NCI-H1105 (cell line): ENCODE measurements at regions not wholly inside any gene's neighbourhood (a gene's known extent, or its start where the extent isn't known, plus 50 kb on each side); places are given as distances from the start of the nearest gene placed in this dataset.

ENCODE experiments used
- DNase-seq: peaks from one replicate; lab custom pipeline; 2025; lab: John Stamatoyannopoulos, UW

DNA sequence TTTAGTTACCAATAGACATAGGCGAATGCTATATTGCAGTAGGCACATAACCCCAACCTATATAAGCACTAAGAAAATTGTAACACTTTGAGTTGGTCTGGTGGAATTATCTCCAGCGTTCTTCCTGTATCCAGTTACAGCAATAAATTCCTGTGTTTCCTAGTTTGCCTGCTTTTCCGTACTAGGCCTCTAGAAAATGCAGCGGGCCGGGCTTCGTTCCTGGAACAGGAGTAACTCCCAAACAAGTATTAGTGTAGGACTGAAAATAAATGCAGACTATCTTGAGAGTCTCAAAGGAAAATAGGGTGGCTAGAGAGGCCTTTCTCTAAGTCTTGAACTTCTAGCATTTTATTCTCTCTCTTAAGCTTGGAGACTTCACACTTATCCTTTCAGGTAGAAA lies 159.8 kb downstream of the OR13H1 start:
- DNase-seq = no peak

DNA sequence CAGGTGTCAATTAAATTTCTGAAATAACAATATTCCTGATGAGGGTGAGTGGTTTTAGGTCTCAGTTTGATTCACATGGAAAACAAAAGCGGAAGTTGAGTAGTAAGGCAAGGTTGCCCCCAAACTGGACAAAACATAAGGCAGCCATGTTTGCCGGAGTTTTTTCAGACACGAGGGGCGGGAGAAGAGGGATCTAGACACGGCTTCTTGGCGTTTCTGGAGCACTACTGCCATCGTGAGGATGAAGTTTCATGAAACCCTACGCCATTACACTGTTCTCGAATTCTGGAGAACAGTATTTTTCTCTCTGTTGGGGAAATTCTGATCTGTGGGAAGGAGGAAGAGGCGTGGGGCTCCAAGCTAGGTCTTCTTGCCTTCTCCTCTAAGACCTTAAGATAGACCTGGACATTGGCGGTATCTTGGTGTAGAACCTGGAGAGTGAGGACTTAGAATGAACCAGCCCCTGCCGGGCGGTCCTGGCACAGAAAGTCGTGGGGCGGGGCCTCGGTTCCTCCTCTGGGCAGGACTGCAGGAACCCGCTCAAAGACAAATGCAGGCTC lies 160.3 kb downstream of the OR13H1 start:
- no peak for DNase-seq

DNA sequence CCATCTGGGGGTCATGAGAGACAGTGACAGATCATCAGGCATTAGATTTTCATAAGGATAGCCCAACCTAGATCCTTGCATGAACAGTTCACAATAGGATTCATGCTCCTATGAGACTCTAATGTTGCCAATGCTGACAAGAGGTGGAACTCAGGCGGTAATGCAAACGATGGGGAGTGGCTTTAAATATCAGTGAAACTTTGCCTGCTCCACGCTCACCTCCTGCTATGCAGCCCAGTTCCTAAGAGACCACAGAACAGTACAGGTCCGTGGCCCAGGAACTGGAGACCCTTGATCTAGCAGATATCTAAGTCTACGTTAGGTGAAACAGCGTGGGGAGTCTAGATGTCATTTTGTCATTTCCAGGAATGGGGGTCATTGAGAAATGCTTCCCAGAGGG lies 165.7 kb downstream of the OR13H1 start:
- DNase-seq = no peak

DNA sequence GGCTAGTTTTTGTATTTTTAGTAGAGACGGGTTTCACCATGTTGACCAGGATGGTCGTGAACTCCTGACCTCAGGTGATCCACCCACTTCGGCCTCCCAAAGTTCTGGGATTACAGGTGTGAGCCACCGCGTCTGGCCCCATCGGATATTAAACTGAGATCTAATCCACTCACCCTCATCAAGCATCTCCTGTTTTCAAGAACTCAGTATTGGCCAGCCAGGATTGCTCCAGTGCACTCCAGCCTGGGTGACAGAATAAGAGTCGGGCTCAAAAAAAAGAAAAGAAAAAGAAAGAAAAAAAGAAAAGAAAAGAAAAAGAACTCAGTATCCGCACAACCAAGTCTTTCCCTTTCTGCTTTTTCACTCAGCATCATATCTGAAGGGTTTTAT lies 167.6 kb downstream of the OR13H1 start:
- DNase-seq = no peak

DNA sequence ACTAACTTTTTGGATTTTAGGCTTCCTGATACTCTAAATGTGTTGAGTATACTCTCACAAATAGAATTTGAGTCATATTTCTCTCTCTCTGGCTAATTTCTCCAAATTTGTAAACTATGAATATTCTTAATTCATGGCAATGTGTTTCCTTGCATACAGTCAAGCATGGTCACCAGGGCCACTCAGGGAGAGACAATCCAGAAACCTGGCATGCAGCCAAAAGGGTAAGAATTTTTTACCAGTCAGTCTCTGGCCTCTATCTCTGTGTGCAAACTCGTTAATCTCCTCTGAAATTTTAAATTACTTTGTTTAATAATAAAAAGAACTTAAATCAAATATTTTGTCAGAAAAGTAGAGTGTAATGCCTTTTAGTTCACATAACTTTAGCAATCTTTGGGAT lies 179.8 kb downstream of the OR13H1 start:
- DNase-seq = no peak

DNA sequence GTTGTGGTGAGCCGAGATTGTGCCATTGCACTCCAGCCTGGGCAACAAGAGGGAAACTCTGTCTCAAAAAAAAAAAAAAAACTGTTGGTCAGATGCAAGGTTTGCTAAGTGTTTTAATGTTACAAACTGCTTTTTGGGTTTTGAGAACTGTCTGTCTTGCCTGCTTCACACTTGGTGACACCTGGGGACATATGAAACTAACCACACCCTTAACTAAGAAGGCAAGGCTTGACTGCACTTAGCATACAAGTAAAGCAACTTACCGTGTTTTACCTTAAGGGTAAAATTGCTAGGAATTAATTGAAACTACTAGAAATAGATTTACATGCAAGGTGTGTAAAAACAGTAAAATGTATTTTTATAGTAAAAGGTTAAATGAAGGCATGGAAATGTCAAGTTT lies 180.4 kb downstream of the OR13H1 start:
- no peak for DNase-seq

DNA sequence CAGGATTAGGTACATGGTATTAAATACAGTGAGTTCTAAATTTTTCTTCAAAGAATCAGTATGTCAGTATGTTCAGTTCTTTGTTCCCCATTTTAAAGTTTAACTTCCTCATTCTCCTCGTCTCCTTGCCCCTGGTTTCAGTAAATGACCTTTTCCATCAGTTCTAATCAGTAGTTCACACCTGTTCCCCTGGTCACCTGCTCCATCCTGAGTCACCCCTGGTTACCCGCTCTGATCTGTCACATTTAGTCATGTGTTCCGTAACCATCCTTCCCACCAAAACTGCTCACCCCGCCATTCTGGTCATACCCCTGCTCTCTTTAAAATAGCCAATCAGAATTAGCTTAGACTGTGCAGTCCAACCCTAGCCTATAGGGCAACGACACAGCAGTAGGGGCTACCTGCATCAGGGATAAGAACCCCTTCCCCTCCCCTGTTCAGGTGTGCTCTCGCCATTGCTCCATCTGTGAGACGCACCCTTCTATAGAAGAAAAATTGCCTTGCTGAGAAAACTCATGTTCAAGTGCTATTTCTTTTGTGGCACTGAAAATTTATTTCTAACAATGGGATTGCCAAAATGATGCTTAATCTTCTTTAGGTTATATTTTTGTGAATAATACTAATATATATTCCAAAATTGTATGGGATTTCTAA lies 181.3 kb downstream of the OR13H1 start:
- no peak for DNase-seq

DNA sequence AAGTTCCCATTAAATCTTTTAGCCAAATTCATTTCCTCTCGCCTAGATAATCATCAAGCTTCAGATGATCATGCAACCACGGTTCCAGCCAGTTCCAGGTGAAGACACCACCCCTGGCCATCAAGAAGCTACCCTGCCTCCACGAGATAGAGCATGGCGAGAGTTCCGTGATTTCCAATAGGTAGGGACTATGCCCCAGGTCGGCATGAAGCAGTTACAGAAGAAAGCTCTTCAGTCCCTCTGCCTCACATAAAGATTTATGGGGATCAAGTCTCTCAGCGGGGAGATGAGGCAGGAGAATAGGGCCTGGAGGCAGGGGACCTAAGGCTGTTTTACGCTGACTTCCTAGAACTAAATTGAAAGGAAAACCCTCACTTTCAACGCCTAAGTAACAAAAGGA lies 183.9 kb downstream of the OR13H1 start:
- DNase-seq = no peak

DNA sequence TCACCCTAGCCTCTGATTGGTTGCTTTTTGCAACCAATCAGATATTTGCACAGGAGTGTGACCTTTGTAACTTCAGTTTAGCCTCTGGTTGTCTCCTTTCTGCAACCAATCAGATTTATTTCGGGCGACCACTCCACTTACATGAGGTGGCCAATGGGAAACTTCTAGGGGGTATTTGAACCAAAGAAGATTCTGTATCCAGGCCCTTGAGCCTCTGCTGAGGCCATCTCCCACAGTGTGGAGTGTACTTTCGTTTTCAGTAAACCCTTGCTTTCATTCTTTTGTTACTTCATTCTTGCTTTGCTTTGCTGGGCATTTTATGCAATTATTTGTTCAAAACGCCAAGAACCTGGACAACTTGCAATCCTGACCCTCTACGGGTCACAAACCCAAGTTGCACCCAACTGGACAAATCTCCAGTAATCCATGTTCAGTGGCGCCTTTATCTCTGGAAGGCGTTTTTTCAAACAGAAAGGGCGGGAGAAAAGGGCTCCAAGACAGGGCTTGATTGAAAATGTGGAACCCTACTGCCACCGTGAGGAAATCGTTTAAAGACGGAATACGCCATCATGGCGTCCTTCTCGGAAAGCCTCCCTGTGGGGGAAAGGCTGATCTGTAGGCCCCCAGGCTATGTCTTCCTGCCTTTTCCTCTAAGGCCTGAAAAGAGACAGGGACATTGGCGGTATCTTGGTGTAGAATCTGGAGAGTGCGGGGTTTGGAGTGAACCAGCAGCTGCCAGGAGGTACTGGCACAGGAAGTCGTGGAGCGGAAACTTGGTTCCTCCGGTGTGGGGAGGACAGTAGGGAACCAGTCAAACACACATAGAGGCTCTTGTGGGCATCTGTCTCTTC lies 184.6 kb downstream of the OR13H1 start:
- DNase-seq = no peak

DNA sequence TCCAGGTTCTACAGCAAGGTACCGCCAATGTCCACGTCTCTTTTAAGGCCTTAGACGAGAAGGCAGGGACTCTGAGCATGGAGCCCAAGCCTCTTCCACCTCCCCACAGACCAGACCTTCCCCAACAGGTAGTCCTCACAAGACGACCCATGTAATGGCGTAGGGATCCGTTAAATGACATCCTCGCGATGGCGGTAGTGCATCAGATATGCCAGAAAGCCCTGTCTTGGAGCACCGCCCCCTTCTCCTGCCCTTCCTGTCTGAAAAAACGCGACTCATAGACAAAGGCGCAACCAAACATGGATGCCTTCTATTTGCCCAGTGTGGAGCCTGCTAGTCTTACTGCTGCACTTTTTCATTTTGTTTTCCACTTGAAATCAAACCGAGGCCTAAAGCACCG lies 185.4 kb downstream of the OR13H1 start:
- no peak for DNase-seq

DNA sequence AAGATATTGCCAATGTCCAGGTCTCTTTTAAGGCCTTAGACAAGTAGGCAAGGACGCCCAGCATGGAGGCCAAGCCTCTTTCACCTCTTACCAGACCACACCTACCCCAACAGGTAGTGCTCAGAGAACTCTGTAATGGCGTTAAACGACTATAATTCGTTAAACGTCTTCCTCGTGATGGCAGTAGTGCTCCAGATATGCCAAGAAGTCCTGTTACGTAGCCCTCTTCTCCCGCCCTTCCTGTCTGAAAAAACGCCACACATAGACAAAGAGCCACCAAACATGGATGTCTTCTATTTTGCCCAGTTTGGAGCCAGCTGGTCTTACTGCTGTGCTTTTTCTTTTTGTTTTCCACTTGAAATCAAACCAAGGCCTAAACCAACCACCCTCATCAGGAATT lies 190.7 kb downstream of the OR13H1 start:
- no peak for DNase-seq

DNA sequence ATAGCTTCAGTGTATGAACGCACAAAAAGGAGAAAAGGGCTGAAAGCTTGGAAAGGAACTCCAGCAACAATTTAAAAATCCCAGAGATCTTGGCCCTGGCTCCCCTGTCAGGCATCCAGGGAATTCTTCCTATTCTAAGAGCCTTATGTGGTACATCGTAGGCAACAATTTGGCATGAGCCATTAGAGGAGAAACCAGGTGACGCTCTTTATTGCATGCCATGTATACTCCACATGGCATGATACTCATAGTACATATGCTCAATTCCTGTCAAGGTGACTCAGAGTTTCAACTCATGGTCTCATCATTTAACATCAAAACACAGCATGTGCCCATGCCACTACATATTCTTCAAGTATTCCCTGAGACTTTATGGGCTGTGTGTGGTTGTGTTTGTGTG lies 191.3 kb downstream of the OR13H1 start:
- DNase-seq = no peak

DNA sequence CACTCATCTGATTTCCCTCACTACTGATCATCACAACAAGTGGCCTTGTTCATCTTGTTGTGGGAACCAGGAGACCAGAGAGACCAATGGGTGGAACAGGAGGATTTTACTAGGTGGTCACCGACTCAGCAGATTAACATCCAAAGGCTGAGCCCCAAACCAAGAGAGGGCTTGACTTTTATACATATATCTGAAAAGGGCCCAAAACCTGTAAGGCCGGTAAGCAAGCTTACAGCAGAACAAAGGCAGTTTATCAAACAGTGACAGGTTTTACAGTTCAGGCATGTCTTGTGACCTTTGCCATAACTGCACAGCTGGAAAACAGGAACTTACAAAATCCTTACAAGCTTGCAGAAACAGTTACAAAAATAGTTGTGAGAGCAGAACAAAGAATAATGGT lies 195.9 kb downstream of the OR13H1 start:
- no peak for DNase-seq

DNA sequence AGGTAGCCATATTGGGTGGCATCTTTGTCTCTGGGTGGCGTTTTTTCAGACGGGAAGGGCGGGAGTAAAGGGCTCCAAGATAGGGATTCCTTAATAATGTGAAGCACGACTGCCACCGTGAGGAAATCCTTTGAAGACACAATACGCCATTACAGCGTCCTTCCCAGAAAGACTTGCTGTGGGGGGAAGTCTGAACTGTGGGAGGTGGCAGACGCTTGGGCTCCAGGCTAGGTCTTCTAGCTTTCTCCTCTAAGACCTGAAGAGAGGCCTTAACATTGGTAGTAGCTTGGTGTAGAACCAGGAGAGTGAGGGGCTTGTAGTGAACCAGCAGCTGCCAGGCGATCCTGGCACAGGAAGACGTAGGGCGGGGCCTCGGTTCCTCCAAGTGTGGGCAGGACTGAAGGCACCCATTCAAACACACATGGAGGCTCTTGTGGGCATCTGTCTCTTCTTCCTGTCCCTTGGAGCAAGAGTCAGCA lies 197.3 kb downstream of the OR13H1 start:
- DNase-seq = no peak

DNA sequence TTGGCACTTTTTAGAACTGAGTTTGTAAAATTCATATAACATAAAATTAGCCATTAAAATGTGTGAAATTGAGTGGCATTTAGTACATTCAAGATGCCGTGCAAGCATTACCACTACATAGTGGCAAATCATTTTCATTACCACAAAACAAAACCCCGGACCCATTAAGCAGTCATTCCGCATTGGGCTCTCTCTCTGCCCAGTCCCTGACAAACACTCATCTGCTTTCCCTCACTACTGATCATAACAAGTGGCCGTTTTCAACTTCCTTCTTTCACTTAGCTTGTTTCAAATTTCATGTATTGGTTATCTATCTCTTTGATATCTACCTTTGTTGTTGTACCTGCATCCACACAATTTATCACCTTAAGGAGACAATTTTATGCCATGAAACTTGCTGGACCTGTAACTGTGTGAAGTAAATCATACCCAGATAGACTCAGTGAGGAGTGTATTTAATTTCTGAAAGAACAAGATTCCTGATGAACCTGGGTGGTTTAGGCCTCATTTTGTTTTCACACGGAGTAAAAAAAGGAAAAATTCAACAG lies 202.1 kb downstream of the OR13H1 start:
- DNase-seq = no peak

DNA sequence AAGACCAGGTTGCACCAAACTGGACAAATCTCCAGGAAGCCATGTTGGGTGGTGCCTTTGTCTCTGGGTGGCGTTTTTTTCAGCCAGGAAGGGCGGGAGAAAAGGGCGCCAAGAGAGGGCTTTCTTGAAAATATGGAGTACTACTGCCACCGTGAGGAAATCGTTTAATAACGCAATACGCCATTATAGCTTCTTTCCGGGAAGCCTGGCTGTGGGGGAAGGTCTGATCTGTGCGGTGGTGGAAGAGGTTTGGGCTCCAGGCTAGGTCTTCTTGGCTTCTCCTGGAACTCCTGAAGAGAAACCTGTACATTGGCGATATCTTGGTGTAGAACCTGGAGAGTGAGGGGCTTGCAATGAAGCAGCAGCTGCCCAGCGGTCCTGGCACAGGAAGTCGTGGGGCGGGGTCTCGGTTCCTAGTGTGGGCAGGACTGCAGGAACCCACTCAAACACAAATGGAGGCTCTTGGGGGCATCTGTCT lies 202.7 kb downstream of the OR13H1 start:
- DNase-seq = peak; percentile 59

DNA sequence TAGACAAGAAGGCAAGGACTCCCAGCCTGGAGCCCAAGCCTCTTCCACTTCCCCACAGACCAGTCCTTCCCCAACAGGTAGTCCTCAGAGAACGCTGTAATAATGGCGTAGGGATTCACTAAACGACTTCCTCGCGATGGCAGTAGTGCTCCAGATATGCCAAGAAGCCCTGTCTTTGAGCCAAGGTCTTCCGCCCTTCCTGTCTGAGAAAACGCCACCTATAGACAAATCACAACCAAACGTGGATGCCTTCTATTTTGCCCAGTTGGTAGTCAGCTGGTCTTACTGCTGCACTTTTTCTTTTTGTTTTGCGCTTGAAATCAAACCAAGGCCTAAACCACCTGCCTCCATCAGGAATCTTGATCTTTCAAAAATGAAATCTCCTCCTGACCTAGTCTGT lies 203.3 kb downstream of the OR13H1 start:
- DNase-seq = peak; percentile 78

DNA sequence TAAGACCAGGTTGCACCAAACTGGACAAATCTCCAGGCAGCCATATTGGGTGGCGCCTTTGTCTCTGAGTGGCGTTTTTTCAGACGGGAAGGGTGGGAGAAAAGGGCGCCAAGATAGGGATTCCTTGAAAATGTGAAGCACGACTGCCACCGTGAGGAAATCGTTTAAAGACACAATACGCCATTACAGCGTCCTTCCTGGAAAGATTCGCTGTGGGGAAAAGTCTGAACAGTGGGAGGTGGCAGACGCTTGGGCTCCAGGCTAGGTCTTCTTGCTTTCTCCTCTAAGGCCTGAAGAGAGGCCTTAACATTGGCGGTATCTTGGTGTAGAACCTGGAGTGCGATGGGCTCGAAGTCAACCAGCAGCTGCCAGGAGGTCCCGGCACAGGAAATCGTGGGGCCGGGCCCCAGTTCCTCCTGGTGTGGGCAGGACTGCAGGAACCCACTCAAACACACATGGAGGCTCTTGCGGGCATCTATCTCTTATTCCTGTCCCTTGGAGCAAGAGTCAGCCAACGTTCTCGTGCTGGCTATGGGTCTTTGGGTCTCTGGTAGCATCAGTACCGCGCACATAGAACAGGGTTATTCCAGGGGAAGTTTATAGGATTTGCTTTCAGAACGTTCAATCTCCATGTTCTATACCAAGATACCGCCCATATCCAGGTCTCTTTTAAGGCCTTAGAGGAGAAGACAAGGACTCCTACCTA lies 208.8 kb downstream of the OR13H1 start:
- no peak for DNase-seq

DNA sequence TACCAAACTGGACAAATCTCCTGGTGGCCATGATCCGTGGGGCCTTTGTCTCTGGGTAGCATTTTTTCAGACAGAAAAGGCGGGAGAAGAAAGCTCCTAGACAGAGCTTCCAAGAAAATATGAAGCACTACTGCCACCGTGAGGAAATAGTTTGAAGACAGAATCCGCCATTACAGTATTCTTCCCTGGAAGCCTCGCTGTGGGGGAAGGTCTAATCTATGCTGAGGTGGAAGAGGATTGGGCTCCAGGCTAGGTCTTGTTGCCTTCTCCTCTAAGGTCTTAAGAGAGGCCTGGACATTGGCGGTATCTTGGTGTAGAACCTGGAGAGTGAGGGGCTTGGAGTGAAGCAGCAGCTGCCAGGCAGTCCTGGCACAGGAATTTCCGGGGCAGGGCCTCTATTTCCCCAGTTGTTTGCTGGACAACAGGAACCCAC lies 218.9 kb downstream of the OR13H1 start:
- DNase-seq = no peak

DNA sequence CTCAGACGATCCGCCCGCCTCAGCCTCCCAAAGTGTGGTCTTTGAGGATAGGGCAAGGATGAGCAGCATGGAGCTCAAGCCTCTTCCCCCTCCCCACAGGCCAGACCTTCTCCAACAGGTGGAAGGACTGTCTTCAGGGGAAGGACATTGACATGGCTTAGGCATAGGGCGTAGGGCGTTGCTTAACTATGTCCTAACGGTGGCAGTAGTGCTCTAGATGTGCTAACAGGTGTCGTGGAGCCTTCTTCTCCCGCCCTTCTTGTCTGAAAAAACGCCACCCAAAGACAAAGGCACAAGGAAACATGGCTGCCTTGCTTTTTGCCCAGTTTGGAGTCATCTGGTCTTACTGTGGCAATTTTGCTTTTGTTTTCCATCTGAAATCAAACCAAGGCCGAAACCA lies 219.8 kb downstream of the OR13H1 start:
- DNase-seq = no peak

DNA sequence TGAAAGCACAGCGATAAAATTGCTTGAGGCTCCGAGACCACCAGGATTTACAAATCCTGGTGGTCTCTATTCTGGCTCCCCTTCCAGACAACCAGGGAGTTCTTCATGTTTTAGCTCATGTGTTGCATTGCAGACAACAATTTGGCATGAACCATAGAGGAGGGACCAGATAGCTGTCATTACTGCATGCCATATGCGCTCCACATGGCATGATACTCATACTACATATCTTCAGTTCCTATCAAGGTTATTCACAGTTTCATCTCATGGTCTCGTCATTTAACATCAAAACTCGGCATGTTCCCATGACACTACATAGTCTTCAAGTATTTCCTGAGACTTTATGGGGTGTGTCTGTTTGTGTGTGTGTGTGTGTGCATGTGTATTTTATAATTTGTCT lies 220.3 kb downstream of the OR13H1 start:
- DNase-seq = no peak
